Prostate gland (tissue), 2 donors: ENCODE measurements at regions not wholly inside any gene's neighbourhood (a gene's known extent, or its start where the extent isn't known, plus 50 kb on each side); places are given as distances from the start of the nearest gene placed in this dataset.

ENCODE experiments used
- DNase-seq: peaks from one replicate; pipeline ENCODE4 v3.0.0-alpha.2; 2019; ENCODE audit warnings: low spot score
- H3K27ac ChIP-seq, 2 donors: fragments of 200-600 bp; sonication (generic); 2 replicates each; pipeline ENCODE4 v1.5.1; 2017 to 2019
- H3K27me3 ChIP-seq: fragments of 200-600 bp; sonication (generic); replicated peaks from 2 replicates; pipeline ENCODE4 v1.5.1; 2019; ENCODE audit not compliant: insufficient read depth
- H3K36me3 ChIP-seq, 2 donors: fragments of 200-600 bp; sonication (generic); 1 replicate in 1 of 2; 2 replicates in 1 of 2; pipeline versions ENCODE4 v1.5.1 to v1.8.1; 2017 to 2019
- H3K4me1 ChIP-seq: fragments of 200-600 bp; sonication (generic); replicated peaks from 2 replicates; pipeline ENCODE4 v1.5.1; 2019
- H3K4me3 ChIP-seq, 2 donors: fragments of 200-600 bp; sonication (generic); 2 replicates each; pipeline ENCODE4 v1.5.1; 2017 to 2019
- H3K9me3 ChIP-seq: fragments of 200-600 bp; sonication (generic); 2 replicates; pipeline ENCODE4 v1.5.1; 2017
- POLR2A ChIP-seq: fragments of 450-650 bp; IDR thresholded peaks from one replicate; pipeline ENCODE4 v1.6.1; 2016; ENCODE audit warnings: antibody characterized with exemption, mild to moderate bottlenecking
- POLR2AphosphoS5 ChIP-seq: sonication (generic); formaldehyde crosslinking; IDR thresholded peaks from one replicate; pipeline ENCODE4 v1.6.1; 2017; ENCODE audit warnings: antibody characterized with exemption
- WGBS: methylation state at CpG from one replicate; pipeline ENCODE4 v1.1.5; 2018; 5-methylcytosine and 5-hydroxymethylcytosine counted together
- intact Hi-C: fragments of 100-400 bp; cut with DNase I; formaldehyde crosslinking; loops from one replicate; pipeline ENCODE4 v1.14.2; 2022
- TF ChIP-seq, protein P1 (sequence below), 4 experiments: fragments of 200-600 bp in 2 of 4; fragments of 450-650 bp in 2 of 4; sonication (generic) in 2 of 4; IDR thresholded peaks; 1 replicate in 3 of 4; 2 replicates in 1 of 4; pipeline ENCODE4 v1.5.1; 2016 to 2019; ENCODE audit warnings: antibody characterized with exemption in 4 of 4, mild to moderate bottlenecking in 2 of 4, moderate library complexity in 2 of 4

DNA sequence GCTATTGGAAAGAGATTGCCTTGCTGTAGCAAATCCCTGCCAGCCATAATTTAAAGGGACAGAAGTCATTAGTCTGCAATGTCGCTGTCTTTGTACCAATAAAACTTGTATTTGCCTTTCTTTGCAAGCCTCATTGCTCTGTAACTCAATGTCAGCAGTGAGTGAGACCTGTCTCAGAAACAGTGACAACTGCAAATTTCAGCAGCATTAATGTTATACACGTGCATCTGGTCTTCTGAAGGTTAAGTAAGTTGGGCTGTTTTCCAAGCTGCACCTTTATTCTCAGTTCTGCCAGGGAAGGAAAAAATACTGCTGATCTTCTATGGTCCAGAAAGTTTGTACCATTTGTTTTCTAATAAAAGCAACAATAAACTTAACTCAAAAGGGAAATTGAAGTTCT is 543.1 kb downstream of the TRIML1 start:
- intact Hi-C loops, result no loop called here
- Histone ChIP-seq H3K27me3 (no peaks in the 10 kb centered on the region), H3K4me3 (no peak overlapping the region), H3K36me3 (no peaks in the 10 kb centered on the region), H3K27ac (no peak overlapping the region), H3K9me3 (no peaks in the 10 kb centered on the region), H3K4me1 (no peaks in the 10 kb centered on the region)
- no peak for DNase-seq
- 29% methylated on average over 2 of the region's 2 CpGs for WGBS
- TF ChIP-seq, protein P1, sequence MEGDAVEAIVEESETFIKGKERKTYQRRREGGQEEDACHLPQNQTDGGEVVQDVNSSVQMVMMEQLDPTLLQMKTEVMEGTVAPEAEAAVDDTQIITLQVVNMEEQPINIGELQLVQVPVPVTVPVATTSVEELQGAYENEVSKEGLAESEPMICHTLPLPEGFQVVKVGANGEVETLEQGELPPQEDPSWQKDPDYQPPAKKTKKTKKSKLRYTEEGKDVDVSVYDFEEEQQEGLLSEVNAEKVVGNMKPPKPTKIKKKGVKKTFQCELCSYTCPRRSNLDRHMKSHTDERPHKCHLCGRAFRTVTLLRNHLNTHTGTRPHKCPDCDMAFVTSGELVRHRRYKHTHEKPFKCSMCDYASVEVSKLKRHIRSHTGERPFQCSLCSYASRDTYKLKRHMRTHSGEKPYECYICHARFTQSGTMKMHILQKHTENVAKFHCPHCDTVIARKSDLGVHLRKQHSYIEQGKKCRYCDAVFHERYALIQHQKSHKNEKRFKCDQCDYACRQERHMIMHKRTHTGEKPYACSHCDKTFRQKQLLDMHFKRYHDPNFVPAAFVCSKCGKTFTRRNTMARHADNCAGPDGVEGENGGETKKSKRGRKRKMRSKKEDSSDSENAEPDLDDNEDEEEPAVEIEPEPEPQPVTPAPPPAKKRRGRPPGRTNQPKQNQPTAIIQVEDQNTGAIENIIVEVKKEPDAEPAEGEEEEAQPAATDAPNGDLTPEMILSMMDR (IDR thresholded peaks at IDR 0.05), result no peak
- TF ChIP-seq POLR2AphosphoS5 (no peak), POLR2A (no peak)

DNA sequence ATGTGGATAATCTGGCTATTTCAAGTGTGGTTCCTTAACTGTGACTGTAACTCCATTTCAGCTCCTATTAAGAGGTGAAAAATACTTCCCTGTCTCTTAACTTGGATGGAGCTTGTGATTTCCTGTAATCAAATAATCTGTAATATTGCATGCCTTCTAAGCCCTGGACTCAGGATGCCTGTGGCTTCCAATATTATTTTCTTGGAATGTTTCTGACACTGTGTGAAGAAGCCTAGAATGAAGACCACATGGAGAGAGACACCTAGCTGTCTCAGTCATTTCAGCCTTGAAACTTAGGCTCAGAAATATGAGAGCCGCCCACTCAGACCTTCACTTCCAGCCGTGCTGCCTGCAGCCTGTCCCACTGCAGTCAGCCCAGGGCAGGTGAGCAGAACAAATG is 544.3 kb downstream of the TRIML1 start:
- intact Hi-C loops, result no loop called here
- no peaks in the 10 kb centered on the region for H3K36me3 ChIP-seq
- H3K27ac ChIP-seq, result no peak overlapping the region

DNA sequence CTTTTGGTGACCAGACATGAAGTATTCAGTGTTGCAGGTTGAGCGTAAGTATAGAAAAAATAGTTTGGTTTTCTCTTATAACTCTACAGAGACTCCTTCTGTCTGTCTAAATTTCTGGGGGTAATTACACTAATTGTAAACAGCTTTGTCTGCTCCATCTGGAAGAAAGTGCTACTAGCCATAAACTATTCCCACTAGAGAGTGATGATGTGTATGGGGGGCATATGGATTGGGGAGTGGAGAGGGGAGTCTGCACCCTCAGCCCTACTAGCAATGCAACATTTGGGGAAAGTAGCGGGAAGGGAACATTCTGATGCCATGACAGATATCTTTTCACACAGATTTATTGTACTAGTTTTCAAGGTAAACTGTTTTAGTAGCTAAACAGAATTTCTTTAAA is 549.7 kb downstream of the TRIML1 start:
- Histone ChIP-seq H3K4me3 (no peak overlapping the region), H3K9me3 (no peaks in the 10 kb centered on the region), H3K36me3 (no peaks in the 10 kb centered on the region), H3K27me3 (no peaks in the 10 kb centered on the region), H3K4me1 (no peaks in the 10 kb centered on the region), H3K27ac (no peak overlapping the region)
- no peak for DNase-seq
- intact Hi-C loops, result no loop called here
- WGBS, result 88% methylated on average over 2 of the region's 2 CpGs
- TF ChIP-seq, protein P1 (IDR thresholded peaks at IDR 0.05), result no peak
- TF ChIP-seq POLR2A (no peak), POLR2AphosphoS5 (no peak)

More for the DNA sequence above, 544.3 kb downstream of the TRIML1 start:
- no peak for TF ChIP-seq POLR2AphosphoS5
- TF ChIP-seq, protein P1 (IDR thresholded peaks at IDR 0.05), result no peak
- no peak for TF ChIP-seq POLR2A
- no peak for DNase-seq
- Histone ChIP-seq H3K9me3 (no peaks in the 10 kb centered on the region), H3K27me3 (no peaks in the 10 kb centered on the region), H3K4me3 (no peak overlapping the region), H3K4me1 (no peaks in the 10 kb centered on the region)
- WGBS, result 82% methylated on average over 2 of the region's 2 CpGs

DNA sequence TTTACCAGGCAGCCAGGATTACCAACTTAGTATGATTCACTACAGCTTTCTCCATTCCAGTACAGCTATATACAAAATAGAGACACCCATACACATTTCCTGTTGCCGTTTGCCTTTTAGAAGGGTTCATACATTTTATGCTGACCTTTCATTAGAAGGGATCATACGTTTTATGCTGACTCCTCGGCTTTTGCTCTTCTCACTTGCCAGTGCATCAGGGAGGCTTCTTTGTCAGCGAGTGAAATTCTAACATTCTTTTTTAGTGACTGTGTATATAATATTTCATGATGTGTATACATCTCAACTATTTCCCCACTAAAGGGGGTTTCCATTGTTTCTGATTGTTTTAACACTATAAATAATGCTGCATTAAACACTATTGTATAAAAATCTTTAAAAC is 552.6 kb downstream of the TRIML1 start:
- Histone ChIP-seq H3K4me3 (no peak overlapping the region), H3K36me3 (no peaks in the 10 kb centered on the region), H3K27me3 (no peaks in the 10 kb centered on the region), H3K9me3 (no peaks in the 10 kb centered on the region), H3K27ac (no peak overlapping the region), H3K4me1 (no peaks in the 10 kb centered on the region)
- no peak for DNase-seq
- intact Hi-C loops, result no loop called here
- 71% methylated on average over 4 of the region's 4 CpGs for WGBS
- TF ChIP-seq POLR2AphosphoS5, result no peak
- no peak for TF ChIP-seq POLR2A
- TF ChIP-seq, protein P1 (IDR thresholded peaks at IDR 0.05), result no peak

DNA sequence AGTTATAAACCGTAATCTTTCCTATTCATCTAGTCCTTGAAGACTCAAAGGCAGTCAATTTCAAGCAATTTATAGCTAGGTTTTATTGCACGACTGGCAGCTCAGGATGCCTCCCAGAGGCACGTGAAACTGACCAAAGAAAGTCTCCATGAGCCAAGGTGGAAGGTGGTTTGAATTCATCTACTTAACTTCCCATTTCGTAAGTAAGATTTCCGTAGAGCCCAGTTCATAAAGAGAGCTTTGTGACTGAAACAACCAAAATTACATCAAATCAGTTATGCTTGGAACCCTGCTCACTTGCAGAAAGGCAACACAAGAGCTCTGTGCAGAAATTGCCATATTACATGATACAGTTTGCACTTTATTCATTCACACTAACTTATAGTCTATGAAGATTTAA is 556.0 kb downstream of the TRIML1 start:
- H3K9me3 ChIP-seq, result no peaks in the 10 kb centered on the region
- H3K27ac ChIP-seq, result no peak overlapping the region
- H3K4me3 ChIP-seq, result no peak overlapping the region
- H3K36me3 ChIP-seq, result no peaks in the 10 kb centered on the region
- no peaks in the 10 kb centered on the region for H3K27me3 ChIP-seq
- no peaks in the 10 kb centered on the region for H3K4me1 ChIP-seq
- TF ChIP-seq POLR2AphosphoS5, result no peak
- TF ChIP-seq, protein P1 (IDR thresholded peaks at IDR 0.05), result no peak
- TF ChIP-seq POLR2A, result no peak
- WGBS, result 53% methylated on average over 5 of the region's 5 CpGs
- intact Hi-C loops, result no loop called here
- DNase-seq, result no peak
